ENCODE measurements at regions not wholly inside any gene's neighbourhood (a gene's known extent, or its start where the extent isn't known, plus 50 kb on each side); places are given as distances from the start of the nearest gene placed in this dataset.

- no peak overlapping the region for H3K4me3 ChIP-seq (ENCODE audit: insufficient read depth, low read depth, low read length)
- BruUV-seq (replicated peaks), result no TSS peak
- H3K79me1 ChIP-seq (ENCODE audit: low read depth in 1 of 2, low read length in 2 of 2), result no peaks in the 10 kb centered on the region
- H2BK120ac ChIP-seq (ENCODE audit: low read depth, low read length), result no peak overlapping the region
- no peak overlapping the region for H2BK20ac ChIP-seq (ENCODE audit: low read depth, low read length)
- dilution Hi-C loops (cut with HindIII; ENCODE audit: low sequenced_read_pairs, unreplicated experiment), result no loop called here
- in situ Hi-C loops (cut with MboI; ENCODE audit: low sequenced_read_pairs), result no loop called here
- intact Hi-C loops (cut with micrococcal nuclease), result no loop called here
- H4K5ac ChIP-seq (ENCODE audit: low read depth, low read length), result no peak overlapping the region
- no peak overlapping the region for H2AK5ac ChIP-seq (ENCODE audit: low read depth, low read length)
- no peak overlapping the region for H3K18ac ChIP-seq (ENCODE audit: low read depth, low read length)
- ChIA-PET CTCF (no interaction called here), POLR2A (ENCODE audit: unreplicated experiment) (no interaction called here)
- H3K27me3 ChIP-seq (ENCODE audit: control insufficient read depth, insufficient read depth, low read length), result no peaks in the 10 kb centered on the region
- no peak overlapping the region for H2BK5ac ChIP-seq (ENCODE audit: low read depth, low read length, poor library complexity, severe bottlenecking)
- no peak overlapping the region for H3K9ac ChIP-seq (ENCODE audit: low read depth, low read length)
- H4K8ac ChIP-seq (ENCODE audit: low read depth in 2 of 2, low read length in 2 of 2), result no peak overlapping the region
- H3K4me2 ChIP-seq (ENCODE audit: low read depth, low read length), result no peak overlapping the region
- no peaks in the 10 kb centered on the region for H3K4me1 ChIP-seq (ENCODE audit: control insufficient read depth, insufficient read depth, low read length)
- H3K9me1 ChIP-seq (ENCODE audit: insufficient read depth, low read length), result no peaks in the 10 kb centered on the region
- no peaks in the 10 kb centered on the region for H3K36me3 ChIP-seq (ENCODE audit: control insufficient read depth, insufficient read depth, low read length)
- no peak for ATAC-seq (ENCODE audit: low read depth)
- no peak overlapping the region for H3K27ac ChIP-seq (ENCODE audit: insufficient read depth, low read length)
- 87% methylated on average over 14 of the region's 17 CpGs; no CpG with 5 or more reads in 1 of the 2 experiments for WGBS, 2 experiments (ENCODE audit: extremely low coverage in 2 of 2, insufficient read length in 1 of 2)
- DNase-seq, result no peak
- no peak overlapping the region for H2AFZ ChIP-seq (replicated peaks; ENCODE audit: low read length, poor library complexity)
- no peak overlapping the region for H3K4ac ChIP-seq (ENCODE audit: low read depth, low read length)
- no peak overlapping the region for H3K56ac ChIP-seq (ENCODE audit: extremely low read depth, insufficient read depth, low read length)
- no peak overlapping the region for H3K23ac ChIP-seq (ENCODE audit: low read depth, low read length)
- no peaks in the 10 kb centered on the region for H4K20me1 ChIP-seq (ENCODE audit: insufficient read depth, low read length)
- H2BK15ac ChIP-seq (ENCODE audit: low read depth, low read length), result no peak overlapping the region
- H3K14ac ChIP-seq (replicated peaks; ENCODE audit: low read depth, low read length), result no peak overlapping the region
- TF ChIP-seq CTCF (conservative IDR thresholded peaks at IDR 0.05; ENCODE audit: low read depth, low read length) (no peak), RAD21 (IDR thresholded peaks at IDR 0.05; ENCODE audit: low read length) (no peak), MXI1 (IDR thresholded peaks at IDR 0.05; ENCODE audit: borderline replicate concordance, low read depth, low read length) (no peak), USF2 (IDR thresholded peaks at IDR 0.05; ENCODE audit: low read depth, low read length) (no peak), MAZ (IDR thresholded peaks at IDR 0.05; ENCODE audit: borderline replicate concordance, low read depth, low read length) (no peak), FOS (IDR thresholded peaks at IDR 0.05; ENCODE audit: low read depth, low read length) (no peak), NFE2L2 (IDR thresholded peaks at IDR 0.05; ENCODE audit: low read depth, low read length) (no peak), MAFK (IDR thresholded peaks at IDR 0.05; ENCODE audit: low read depth, low read length) (no peak), RFX5 (IDR thresholded peaks at IDR 0.05; ENCODE audit: low read depth, low read length) (no peak), SMC3 (IDR thresholded peaks at IDR 0.05; ENCODE audit: low read depth, low read length) (no peak), CEBPB (IDR thresholded peaks at IDR 0.05; ENCODE audit: low read depth, low read length) (no peak), POLR2A (IDR thresholded peaks at IDR 0.05; ENCODE audit: low read depth, low read length) (no peak)
- H2AK9ac ChIP-seq (replicated peaks; ENCODE audit: low read depth, low read length, poor library complexity), result no peak overlapping the region
- H3K9me3 ChIP-seq (ENCODE audit: control insufficient read depth, insufficient read depth, low read length), result peaks cover 80% of the 10 kb centered on the region
- no peak overlapping the region for H4K91ac ChIP-seq (ENCODE audit: insufficient read depth, low read depth, low read length)
Measured at GRCh38 chr22:48742191-48742555, 1085.5 kb downstream of the BRD1 start.

Data from IMR-90 (cell line).